ENCODE measurements at regions not wholly inside any gene's neighbourhood (a gene's known extent, or its start where the extent isn't known, plus 50 kb on each side); places are given as distances from the start of the nearest gene placed in this dataset.

DNA sequence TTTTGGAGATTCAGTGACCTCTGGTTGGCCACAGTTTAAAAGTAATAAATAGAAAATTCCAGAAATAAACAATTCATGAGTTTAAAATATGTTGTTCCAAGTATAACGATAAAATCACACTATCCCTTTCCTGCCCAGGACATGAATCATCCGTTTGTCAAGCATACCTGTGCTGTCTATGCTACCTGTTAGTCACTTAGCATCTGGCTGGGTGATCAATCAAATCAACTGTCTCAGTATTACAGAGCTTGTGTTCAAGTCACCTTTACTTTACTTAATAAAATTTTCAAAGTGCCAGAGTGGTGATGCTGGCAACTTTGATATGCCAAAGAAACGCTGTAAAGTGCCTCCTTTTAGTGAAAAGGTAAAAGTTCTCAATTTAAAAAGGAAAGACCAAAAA lies 979.5 kb upstream of the NDST4 start:
- Histone ChIP-seq H3K9me3 (replicated peaks in 1 of 2; ENCODE audit: control insufficient read depth in 1 of 2, insufficient read depth in 1 of 2, low read length in 2 of 2) (peaks cover 8% of the 10 kb centered on the region in 2 donors), H3K36me3 (replicated peaks in 1 of 2; ENCODE audit: control insufficient read depth in 1 of 2, insufficient read depth in 2 of 2, low read length in 2 of 2) (no peaks in the 10 kb centered on the region), H3K4me2 (replicated peaks; ENCODE audit: extremely low read depth, low read length, poor library complexity, severe bottlenecking) (no peak overlapping the region), H2AFZ (ENCODE audit: insufficient read depth, low read depth, low read length, poor library complexity, severe bottlenecking) (no peak overlapping the region), H3K4me3 (replicated peaks in 1 of 3; ENCODE audit: low read depth in 2 of 3, low read length in 3 of 3) (no peak overlapping the region), H3K27ac (ENCODE audit: low read depth in 1 of 2, low read length in 2 of 2) (no peak overlapping the region), H3K27me3 (ENCODE audit: control insufficient read depth in 2 of 2, insufficient read depth in 2 of 2, low read length in 2 of 2) (no peaks in the 10 kb centered on the region), H3K9ac (ENCODE audit: insufficient read depth, low read length, poor library complexity, severe bottlenecking) (no peak overlapping the region), H3K4me1 (ENCODE audit: control insufficient read depth in 1 of 2, insufficient read depth in 2 of 2, low read length in 2 of 2) (no peaks in the 10 kb centered on the region), H4K20me1 (ENCODE audit: insufficient read depth, low read length) (no peaks in the 10 kb centered on the region), H3K79me2 (ENCODE audit: insufficient read depth, low read length) (no peaks in the 10 kb centered on the region)
- no peak for DNase-seq
- Mint-ChIP-seq H3K4me1 (no peaks in the 10 kb centered on the region), H3K9me3 (peaks cover 0 to 10% (median 1%) of the 10 kb centered on the region in 7 donors), H3K27ac (no peak overlapping the region), H3K27me3 (ENCODE audit: low read depth in 3 of 3) (no peaks in the 10 kb centered on the region), H3K36me3 (no peaks in the 10 kb centered on the region), H3K4me3 (no peak overlapping the region)
- intact Hi-C loops (cut with micrococcal nuclease): no loop called here
- TF ChIP-seq, protein P1, sequence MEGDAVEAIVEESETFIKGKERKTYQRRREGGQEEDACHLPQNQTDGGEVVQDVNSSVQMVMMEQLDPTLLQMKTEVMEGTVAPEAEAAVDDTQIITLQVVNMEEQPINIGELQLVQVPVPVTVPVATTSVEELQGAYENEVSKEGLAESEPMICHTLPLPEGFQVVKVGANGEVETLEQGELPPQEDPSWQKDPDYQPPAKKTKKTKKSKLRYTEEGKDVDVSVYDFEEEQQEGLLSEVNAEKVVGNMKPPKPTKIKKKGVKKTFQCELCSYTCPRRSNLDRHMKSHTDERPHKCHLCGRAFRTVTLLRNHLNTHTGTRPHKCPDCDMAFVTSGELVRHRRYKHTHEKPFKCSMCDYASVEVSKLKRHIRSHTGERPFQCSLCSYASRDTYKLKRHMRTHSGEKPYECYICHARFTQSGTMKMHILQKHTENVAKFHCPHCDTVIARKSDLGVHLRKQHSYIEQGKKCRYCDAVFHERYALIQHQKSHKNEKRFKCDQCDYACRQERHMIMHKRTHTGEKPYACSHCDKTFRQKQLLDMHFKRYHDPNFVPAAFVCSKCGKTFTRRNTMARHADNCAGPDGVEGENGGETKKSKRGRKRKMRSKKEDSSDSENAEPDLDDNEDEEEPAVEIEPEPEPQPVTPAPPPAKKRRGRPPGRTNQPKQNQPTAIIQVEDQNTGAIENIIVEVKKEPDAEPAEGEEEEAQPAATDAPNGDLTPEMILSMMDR (IDR thresholded peaks at IDR 0.05): no peak
- 75% methylated on average over 1 of the region's 3 CpGs for WGBS (ENCODE audit: insufficient coverage)

GRCh38 chr4:116088771-116089170 lies 975.4 kb upstream of the NDST4 start:
- Histone ChIP-seq H3K79me2 (ENCODE audit: insufficient read depth, low read length) (no peaks in the 10 kb centered on the region), H3K9ac (ENCODE audit: insufficient read depth, low read length, poor library complexity, severe bottlenecking) (no peak overlapping the region), H3K9me3 (replicated peaks in 1 of 2; ENCODE audit: control insufficient read depth in 1 of 2, insufficient read depth in 1 of 2, low read length in 2 of 2) (no peaks in the 10 kb centered on the region), H3K27me3 (ENCODE audit: control insufficient read depth in 2 of 2, insufficient read depth in 2 of 2, low read length in 2 of 2) (no peaks in the 10 kb centered on the region), H3K4me1 (ENCODE audit: control insufficient read depth in 1 of 2, insufficient read depth in 2 of 2, low read length in 2 of 2) (no peaks in the 10 kb centered on the region), H4K20me1 (ENCODE audit: insufficient read depth, low read length) (no peaks in the 10 kb centered on the region), H3K36me3 (replicated peaks in 1 of 2; ENCODE audit: control insufficient read depth in 1 of 2, insufficient read depth in 2 of 2, low read length in 2 of 2) (no peaks in the 10 kb centered on the region), H3K4me3 (replicated peaks in 1 of 3; ENCODE audit: low read depth in 2 of 3, low read length in 3 of 3) (no peak overlapping the region), H3K4me2 (replicated peaks; ENCODE audit: extremely low read depth, low read length, poor library complexity, severe bottlenecking) (no peak overlapping the region), H2AFZ (ENCODE audit: insufficient read depth, low read depth, low read length, poor library complexity, severe bottlenecking) (no peak overlapping the region), H3K27ac (ENCODE audit: low read depth in 1 of 2, low read length in 2 of 2) (no peak overlapping the region)
- no peak overlapping the region for H3K27ac Mint-ChIP-seq
- no peak overlapping the region for H3K4me3 Mint-ChIP-seq
- intact Hi-C loops (cut with micrococcal nuclease): no loop called here
- H3K4me1 Mint-ChIP-seq: no peaks in the 10 kb centered on the region
- TF ChIP-seq, protein P1 (IDR thresholded peaks at IDR 0.05): no peak
- no peak for DNase-seq
- no peaks in the 10 kb centered on the region for H3K9me3 Mint-ChIP-seq
- H3K36me3 Mint-ChIP-seq: no peaks in the 10 kb centered on the region
- no peaks in the 10 kb centered on the region for H3K27me3 Mint-ChIP-seq (ENCODE audit: low read depth in 3 of 3)

Data from CD14-positive monocyte (primary cell).